CD4-positive, CD25-positive, alpha-beta regulatory T cell (primary cell): ENCODE measurements at regions not wholly inside any gene's neighbourhood (a gene's known extent, or its start where the extent isn't known, plus 50 kb on each side); places are given as distances from the start of the nearest gene placed in this dataset.
A peak's percentile ranks its signal among the peaks of the same experiment; 100 is the strongest.

Experiments used
- ATAC-seq, 2 donors: fragments of 150-1000 bp; cut with Tn5 transposase; one replicate each; pipeline ENCODE4 v1.10.0; 2021; ENCODE audit warnings: low read depth in 2 of 2, moderate number of reproducible peaks in 2 of 2, moderate library complexity in 1 of 2
- DNase-seq, 3 donors: peaks; one replicate each; pipeline versions ENCODE4 v3.0.0 to v3.0.0-alpha.2; 2012 to 2022; ENCODE audit warnings: mixed read lengths in 1 of 3
- H3K27ac ChIP-seq: one replicate; pipeline ENCODE4 v1.7.0; 2013; ENCODE audit warnings: mild to moderate bottlenecking, low read length; ENCODE audit not compliant: insufficient read depth, poor library complexity, severe bottlenecking
- H3K27me3 ChIP-seq: one replicate; pipeline ENCODE4 v1.7.0; 2013; ENCODE audit warnings: low read length; ENCODE audit not compliant: control insufficient read depth, insufficient read depth
- H3K36me3 ChIP-seq: one replicate; pipeline ENCODE4 v1.7.0; 2013; ENCODE audit warnings: mild to moderate bottlenecking, low read length, moderate library complexity; ENCODE audit not compliant: control insufficient read depth, insufficient read depth
- H3K4me1 ChIP-seq: 2 replicates; pipeline ENCODE4 v1.7.0; 2013; ENCODE audit warnings: mild to moderate bottlenecking, low read length; ENCODE audit not compliant: insufficient read depth, control insufficient read depth, poor library complexity, severe bottlenecking
- H3K4me3 ChIP-seq: one replicate; pipeline ENCODE4 v1.7.0; 2013; ENCODE audit warnings: low read depth, mild to moderate bottlenecking, low read length, moderate library complexity
- H3K9me3 ChIP-seq, 2 experiments: 1 replicate in 1 of 2; 2 replicates in 1 of 2; pipeline ENCODE4 v1.7.0; 2013; ENCODE audit warnings: low read length in 2 of 2, mild to moderate bottlenecking in 1 of 2, moderate library complexity in 1 of 2; ENCODE audit not compliant: control insufficient read depth in 2 of 2
- H3K27ac Mint-ChIP-seq, 3 donors: one replicate each; pipeline ENCODE4 v1.8.0; 2020 to 2022; ENCODE audit warnings: mild to moderate bottlenecking in 3 of 3, mixed read lengths in 3 of 3, moderate library complexity in 2 of 3
- H3K27me3 Mint-ChIP-seq: one replicate; pipeline ENCODE4 v1.8.0; 2022; ENCODE audit warnings: mild to moderate bottlenecking, mixed read lengths
- H3K36me3 Mint-ChIP-seq: one replicate; pipeline ENCODE4 v1.8.0; 2020; ENCODE audit warnings: mixed read lengths
- H3K4me1 Mint-ChIP-seq, 4 donors: one replicate each; pipeline ENCODE4 v1.8.0; 2020 to 2022; ENCODE audit warnings: mixed read lengths in 4 of 4, mild to moderate bottlenecking in 1 of 4
- H3K4me3 Mint-ChIP-seq, 4 donors: one replicate each; pipeline ENCODE4 v1.8.0; 2020 to 2022; ENCODE audit warnings: mild to moderate bottlenecking in 4 of 4, mixed read lengths in 4 of 4, moderate library complexity in 3 of 4
- H3K9me3 Mint-ChIP-seq, 7 donors: one replicate each; pipeline ENCODE4 v1.8.0; 2020 to 2022; ENCODE audit warnings: mixed read lengths in 7 of 7, mild to moderate bottlenecking in 3 of 7, moderate library complexity in 2 of 7

- DNase-seq: no peak
- H3K36me3 Mint-ChIP-seq: no peaks in the 10 kb centered on the region
- peaks cover 0 to 4% (median 2%) of the 10 kb centered on the region in 7 donors for H3K9me3 Mint-ChIP-seq
- Histone ChIP-seq H3K27ac (no peak overlapping the region), H3K36me3 (no peaks in the 10 kb centered on the region), H3K9me3 (no peaks in the 10 kb centered on the region), H3K4me1 (no peaks in the 10 kb centered on the region), H3K27me3 (no peaks in the 10 kb centered on the region), H3K4me3 (no peak overlapping the region)
- no peak overlapping the region for H3K4me3 Mint-ChIP-seq
- H3K27me3 Mint-ChIP-seq: peaks cover 4% of the 10 kb centered on the region
- ATAC-seq: no peak
- no peaks in the 10 kb centered on the region for H3K4me1 Mint-ChIP-seq
- H3K27ac Mint-ChIP-seq: no peak overlapping the region
These were observed 478.2 kb downstream of the BUD13 start for GRCh38 chr11:116294630-116295029.

GRCh38 chr11:116287866-116288265 is 484.9 kb downstream of the BUD13 start:
- no peaks in the 10 kb centered on the region for H3K27me3 Mint-ChIP-seq
- H3K9me3 Mint-ChIP-seq: peaks cover 0 to 6% (median 3%) of the 10 kb centered on the region in 7 donors
- Histone ChIP-seq H3K4me3 (no peak overlapping the region), H3K27me3 (no peaks in the 10 kb centered on the region), H3K36me3 (no peaks in the 10 kb centered on the region), H3K27ac (no peak overlapping the region), H3K4me1 (no peaks in the 10 kb centered on the region), H3K9me3 (no peaks in the 10 kb centered on the region)
- no peak overlapping the region for H3K4me3 Mint-ChIP-seq
- no peak overlapping the region for H3K27ac Mint-ChIP-seq
- no peaks in the 10 kb centered on the region for H3K4me1 Mint-ChIP-seq
- ATAC-seq (no peak), DNase-seq (no peak)
- no peaks in the 10 kb centered on the region for H3K36me3 Mint-ChIP-seq

GRCh38 chr11:116285026-116285425 is 487.8 kb downstream of the BUD13 start:
- Mint-ChIP-seq H3K27ac (no peak overlapping the region), H3K27me3 (no peaks in the 10 kb centered on the region), H3K9me3 (peaks cover 0 to 6% (median 3%) of the 10 kb centered on the region in 7 donors), H3K4me3 (no peak overlapping the region), H3K4me1 (no peaks in the 10 kb centered on the region), H3K36me3 (no peaks in the 10 kb centered on the region)
- Histone ChIP-seq H3K27ac (no peak overlapping the region), H3K4me1 (no peaks in the 10 kb centered on the region), H3K9me3 (no peaks in the 10 kb centered on the region), H3K27me3 (no peaks in the 10 kb centered on the region), H3K36me3 (no peaks in the 10 kb centered on the region), H3K4me3 (no peak overlapping the region)
- ATAC-seq: no peak
- DNase-seq: no peak

GRCh38 chr11:116283300-116283699 is 489.5 kb downstream of the BUD13 start:
- ATAC-seq (no peak), DNase-seq (no peak)
- Mint-ChIP-seq H3K36me3 (no peaks in the 10 kb centered on the region), H3K4me1 (no peaks in the 10 kb centered on the region), H3K9me3 (peaks cover 0 to 2% (median 0%) of the 10 kb centered on the region in 7 donors), H3K27ac (no peak overlapping the region), H3K27me3 (no peaks in the 10 kb centered on the region), H3K4me3 (no peak overlapping the region)
- Histone ChIP-seq H3K9me3 (no peaks in the 10 kb centered on the region), H3K27ac (no peak overlapping the region), H3K27me3 (no peaks in the 10 kb centered on the region), H3K4me1 (no peaks in the 10 kb centered on the region), H3K36me3 (no peaks in the 10 kb centered on the region), H3K4me3 (no peak overlapping the region)

GRCh38 chr11:116282481-116282880 is 490.3 kb downstream of the BUD13 start:
- ATAC-seq (no peak), DNase-seq (no peak)
- Mint-ChIP-seq H3K27me3 (no peaks in the 10 kb centered on the region), H3K27ac (peak overlapping the region in 1 of 3 donors; percentile 52), H3K9me3 (no peaks in the 10 kb centered on the region), H3K36me3 (no peaks in the 10 kb centered on the region), H3K4me3 (no peak overlapping the region), H3K4me1 (no peaks in the 10 kb centered on the region)
- Histone ChIP-seq H3K4me1 (no peaks in the 10 kb centered on the region), H3K27me3 (no peaks in the 10 kb centered on the region), H3K36me3 (no peaks in the 10 kb centered on the region), H3K9me3 (no peaks in the 10 kb centered on the region), H3K4me3 (no peak overlapping the region), H3K27ac (no peak overlapping the region)

GRCh38 chr11:116281173-116282160 is 491.3 kb downstream of the BUD13 start:
- Mint-ChIP-seq H3K27me3 (no peaks in the 10 kb centered on the region), H3K27ac (no peak overlapping the region), H3K4me3 (no peak overlapping the region), H3K36me3 (no peaks in the 10 kb centered on the region), H3K9me3 (no peaks in the 10 kb centered on the region), H3K4me1 (no peaks in the 10 kb centered on the region)
- no peak overlapping the region for H3K27ac ChIP-seq
- DNase-seq (no peak), ATAC-seq (no peak)
- H3K9me3 ChIP-seq: no peaks in the 10 kb centered on the region
- no peak overlapping the region for H3K4me3 ChIP-seq
- no peaks in the 10 kb centered on the region for H3K36me3 ChIP-seq
- H3K4me1 ChIP-seq: peaks cover 4% of the 10 kb centered on the region
- no peaks in the 10 kb centered on the region for H3K27me3 ChIP-seq

- DNase-seq (no peak), ATAC-seq (no peak)
- Histone ChIP-seq H3K27me3 (no peaks in the 10 kb centered on the region), H3K27ac (no peak overlapping the region), H3K9me3 (no peaks in the 10 kb centered on the region), H3K4me1 (peaks cover 6% of the 10 kb centered on the region), H3K4me3 (no peak overlapping the region), H3K36me3 (no peaks in the 10 kb centered on the region)
- H3K36me3 Mint-ChIP-seq: no peaks in the 10 kb centered on the region
- peaks cover 0 to 5% (median 0%) of the 10 kb centered on the region in 4 donors for H3K4me1 Mint-ChIP-seq
- no peak overlapping the region for H3K27ac Mint-ChIP-seq
- no peaks in the 10 kb centered on the region for H3K9me3 Mint-ChIP-seq
- H3K27me3 Mint-ChIP-seq: peaks cover 4% of the 10 kb centered on the region
- H3K4me3 Mint-ChIP-seq: no peak overlapping the region
These were observed 493.3 kb downstream of the BUD13 start for GRCh38 chr11:116279511-116279910.

GRCh38 chr11:116278076-116278475 is 494.7 kb downstream of the BUD13 start:
- Mint-ChIP-seq H3K9me3 (no peaks in the 10 kb centered on the region), H3K4me1 (peaks cover 0 to 7% (median 0%) of the 10 kb centered on the region in 4 donors), H3K36me3 (no peaks in the 10 kb centered on the region), H3K4me3 (no peak overlapping the region), H3K27me3 (peaks cover 4% of the 10 kb centered on the region), H3K27ac (no peak overlapping the region)
- no peaks in the 10 kb centered on the region for H3K36me3 ChIP-seq
- peaks cover 6% of the 10 kb centered on the region for H3K4me1 ChIP-seq
- no peak overlapping the region for H3K4me3 ChIP-seq
- no peak for ATAC-seq
- H3K9me3 ChIP-seq: no peaks in the 10 kb centered on the region
- no peak for DNase-seq
- H3K27ac ChIP-seq: no peak overlapping the region
- no peaks in the 10 kb centered on the region for H3K27me3 ChIP-seq
